ENCODE measurements at regions not wholly inside any gene's neighbourhood (a gene's known extent, or its start where the extent isn't known, plus 50 kb on each side); places are given as distances from the start of the nearest gene placed in this dataset.

- no peaks in the 10 kb centered on the region for H3K4me1 ChIP-seq (ENCODE audit: control insufficient read depth, insufficient read depth, low read length)
- in situ Hi-C loops (cut with HindIII; ENCODE audit: low pct_unique_long_range_greater_than_20kb, low sequenced_read_pairs): no loop called here
- H3K9me3 ChIP-seq (ENCODE audit: control insufficient read depth, insufficient read depth, low read depth, low read length): no peaks in the 10 kb centered on the region
- DNase-seq (ENCODE audit: low read depth, low spot score) (no peak), ATAC-seq (no peak)
- H3K4me3 ChIP-seq (ENCODE audit: low read depth in 2 of 2, low read length in 2 of 2): no peak overlapping the region
- no TSS peak for BruUV-seq (replicated peaks)
- no peak overlapping the region for H3K27ac ChIP-seq (ENCODE audit: low read length)
- ChIA-PET POLR2A (no interaction called here), CTCF (interaction anchor here (0.9 kb wide), 1 partner anchor 321 kb away, joined by 6 read pairs; no protein-coding TSS in a partner anchor)
- H3K36me3 ChIP-seq (ENCODE audit: control insufficient read depth, insufficient read depth, low read length): no peaks in the 10 kb centered on the region
- no peak for TF ChIP-seq TCF7L2 (IDR thresholded peaks at IDR 0.05; ENCODE audit: low read depth, low read length)
- TF ChIP-seq, protein P1, sequence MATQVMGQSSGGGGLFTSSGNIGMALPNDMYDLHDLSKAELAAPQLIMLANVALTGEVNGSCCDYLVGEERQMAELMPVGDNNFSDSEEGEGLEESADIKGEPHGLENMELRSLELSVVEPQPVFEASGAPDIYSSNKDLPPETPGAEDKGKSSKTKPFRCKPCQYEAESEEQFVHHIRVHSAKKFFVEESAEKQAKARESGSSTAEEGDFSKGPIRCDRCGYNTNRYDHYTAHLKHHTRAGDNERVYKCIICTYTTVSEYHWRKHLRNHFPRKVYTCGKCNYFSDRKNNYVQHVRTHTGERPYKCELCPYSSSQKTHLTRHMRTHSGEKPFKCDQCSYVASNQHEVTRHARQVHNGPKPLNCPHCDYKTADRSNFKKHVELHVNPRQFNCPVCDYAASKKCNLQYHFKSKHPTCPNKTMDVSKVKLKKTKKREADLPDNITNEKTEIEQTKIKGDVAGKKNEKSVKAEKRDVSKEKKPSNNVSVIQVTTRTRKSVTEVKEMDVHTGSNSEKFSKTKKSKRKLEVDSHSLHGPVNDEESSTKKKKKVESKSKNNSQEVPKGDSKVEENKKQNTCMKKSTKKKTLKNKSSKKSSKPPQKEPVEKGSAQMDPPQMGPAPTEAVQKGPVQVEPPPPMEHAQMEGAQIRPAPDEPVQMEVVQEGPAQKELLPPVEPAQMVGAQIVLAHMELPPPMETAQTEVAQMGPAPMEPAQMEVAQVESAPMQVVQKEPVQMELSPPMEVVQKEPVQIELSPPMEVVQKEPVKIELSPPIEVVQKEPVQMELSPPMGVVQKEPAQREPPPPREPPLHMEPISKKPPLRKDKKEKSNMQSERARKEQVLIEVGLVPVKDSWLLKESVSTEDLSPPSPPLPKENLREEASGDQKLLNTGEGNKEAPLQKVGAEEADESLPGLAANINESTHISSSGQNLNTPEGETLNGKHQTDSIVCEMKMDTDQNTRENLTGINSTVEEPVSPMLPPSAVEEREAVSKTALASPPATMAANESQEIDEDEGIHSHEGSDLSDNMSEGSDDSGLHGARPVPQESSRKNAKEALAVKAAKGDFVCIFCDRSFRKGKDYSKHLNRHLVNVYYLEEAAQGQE (IDR thresholded peaks at IDR 0.05; ENCODE audit: insufficient read depth in 1 of 2, low read depth in 2 of 2, low read length in 1 of 2): no peak
- no peak for TF ChIP-seq SIN3A (IDR thresholded peaks at IDR 0.05; ENCODE audit: borderline replicate concordance, insufficient read depth, low read depth, low read length)
- TF ChIP-seq CTCF (IDR thresholded peaks at IDR 0.05): no peak
- no peak for TF ChIP-seq POLR2AphosphoS5 (IDR thresholded peaks at IDR 0.05; ENCODE audit: low read depth, low read length)
- intact Hi-C loops (cut with micrococcal nuclease; ENCODE audit: unreplicated experiment): no loop called here
- H3K27me3 ChIP-seq (ENCODE audit: control insufficient read depth, insufficient read depth, low read length): peaks cover 14% of the 10 kb centered on the region; the same call in 1 of the 2 replicates
Observed at GRCh38 chr17:73747221-73748002, 103.2 kb upstream of the SDK2 start.

DNA sequence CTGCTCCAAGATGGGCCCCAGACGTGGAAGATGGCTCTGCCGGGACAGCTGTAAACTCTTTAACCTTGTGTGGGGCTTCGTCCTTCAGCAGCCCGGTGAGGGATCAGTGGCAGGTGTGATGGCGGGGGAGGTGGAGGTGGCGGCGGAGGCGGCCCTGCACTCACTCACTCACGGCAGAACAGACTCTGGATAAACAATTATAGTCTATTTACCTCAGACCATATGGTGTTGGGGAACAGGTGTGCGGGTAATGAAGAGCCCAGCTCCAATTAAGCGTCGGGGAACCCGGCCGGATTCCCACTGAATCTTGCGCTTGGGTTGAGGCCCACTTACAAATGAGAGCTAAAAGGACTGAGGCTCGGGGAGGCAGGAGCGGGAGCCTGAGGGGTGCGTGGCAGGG lies 104.3 kb upstream of the SDK2 start:
- Histone ChIP-seq H3K4me1 (ENCODE audit: control insufficient read depth, insufficient read depth, low read length) (no peaks in the 10 kb centered on the region), H3K4me3 (ENCODE audit: low read depth in 2 of 2, low read length in 2 of 2) (no peak overlapping the region), H3K36me3 (ENCODE audit: control insufficient read depth, insufficient read depth, low read length) (no peaks in the 10 kb centered on the region), H3K27ac (ENCODE audit: low read length) (no peak overlapping the region), H3K27me3 (ENCODE audit: control insufficient read depth, insufficient read depth, low read length) (peaks cover 14% of the 10 kb centered on the region; the same call in 1 of the 2 replicates), H3K9me3 (ENCODE audit: control insufficient read depth, insufficient read depth, low read depth, low read length) (no peaks in the 10 kb centered on the region)
- POLR2A ChIA-PET: no interaction called here
- in situ Hi-C loops (cut with HindIII; ENCODE audit: low pct_unique_long_range_greater_than_20kb, low sequenced_read_pairs) (no loop called here), intact Hi-C loops (cut with micrococcal nuclease; ENCODE audit: unreplicated experiment) (no loop called here)
- no peak for TF ChIP-seq SIN3A (IDR thresholded peaks at IDR 0.05; ENCODE audit: borderline replicate concordance, insufficient read depth, low read depth, low read length)
- TF ChIP-seq, protein P1 (IDR thresholded peaks at IDR 0.05; ENCODE audit: insufficient read depth in 1 of 2, low read depth in 2 of 2, low read length in 1 of 2): no peak
- no peak for TF ChIP-seq TCF7L2 (IDR thresholded peaks at IDR 0.05; ENCODE audit: low read depth, low read length)
- no peak for TF ChIP-seq CTCF (IDR thresholded peaks at IDR 0.05)
- no peak for TF ChIP-seq POLR2AphosphoS5 (IDR thresholded peaks at IDR 0.05; ENCODE audit: low read depth, low read length)
- BruUV-seq (replicated peaks): no TSS peak
- no peak for ATAC-seq
- CTCF ChIA-PET: no interaction called here
- no peak for DNase-seq (ENCODE audit: low read depth, low spot score)

Measured in Panc1 (cell line).